Neural cell (in vitro differentiated cells): ENCODE measurements at regions not wholly inside any gene's neighbourhood (a gene's known extent, or its start where the extent isn't known, plus 50 kb on each side); places are given as distances from the start of the nearest gene placed in this dataset.

Source experiments
- H2AFZ ChIP-seq: fragments of 200-600, 300-800 bp; sonication (generic), shearing (Covaris generic); 2 replicates; pipeline ENCODE4 v1.6.0; 2014; ENCODE audit warnings: low read depth, mild to moderate bottlenecking, antibody characterized with exemption, low read length, moderate library complexity
- H3F3A ChIP-seq: fragments of 200-600 bp; shearing (Covaris generic); 2 replicates; pipeline ENCODE4 v1.6.1; 2016; ENCODE audit warnings: mild to moderate bottlenecking, moderate library complexity, mixed read lengths, antibody characterized with exemption, low read length; ENCODE audit not compliant: insufficient read depth, poor library complexity, severe bottlenecking
- H3K27ac ChIP-seq: fragments of 200-600, 300-800 bp; sonication (generic), shearing (Covaris generic); 2 replicates; pipeline ENCODE4 v1.5.1; 2014; ENCODE audit warnings: mild to moderate bottlenecking, low read length, moderate library complexity
- H3K27me3 ChIP-seq: fragments of 300-800, 200-600 bp; sonication (generic), shearing (Covaris generic); 2 replicates; pipeline ENCODE4 v1.6.0; 2014; ENCODE audit warnings: mild to moderate bottlenecking, low read depth, low read length, moderate library complexity; ENCODE audit not compliant: insufficient read depth
- H3K36me3 ChIP-seq: fragments of 300-800, 200-600 bp; sonication (generic), shearing (Covaris generic); 2 replicates; pipeline ENCODE4 v1.5.1; 2014; ENCODE audit warnings: mild to moderate bottlenecking, antibody characterized with exemption, low read length, moderate library complexity; ENCODE audit not compliant: insufficient read depth
- H3K4me2 ChIP-seq: fragments of 300-800, 200-600 bp; sonication (generic), shearing (Covaris generic); 2 replicates; pipeline ENCODE4 v1.6.0; 2014; ENCODE audit warnings: mild to moderate bottlenecking, low read length
- H3K4me3 ChIP-seq: fragments of 300-800, 200-600 bp; sonication (generic), shearing (Covaris generic); 2 replicates; pipeline ENCODE4 v1.5.1; 2014; ENCODE audit warnings: mild to moderate bottlenecking, low read length, moderate library complexity
- H3K79me2 ChIP-seq: fragments of 200-600 bp; shearing (Covaris generic); replicated peaks from 2 replicates; pipeline ENCODE4 v1.6.0; 2014; ENCODE audit warnings: mild to moderate bottlenecking, low read length, moderate library complexity; ENCODE audit not compliant: insufficient read depth
- H3K9ac ChIP-seq: fragments of 300-800, 200-600 bp; sonication (generic), shearing (Covaris generic); 2 replicates; pipeline ENCODE4 v1.6.1; 2016; ENCODE audit warnings: mild to moderate bottlenecking, low read length, mixed read lengths
- H3K9me2 ChIP-seq: fragments of 200-600 bp; shearing (Covaris generic); 2 replicates; pipeline ENCODE4 v1.6.1; 2016; ENCODE audit warnings: mild to moderate bottlenecking, low read length, mixed read lengths; ENCODE audit not compliant: insufficient read depth
- H3K9me3 ChIP-seq: fragments of 200-600, 300-800 bp; sonication (generic), shearing (Covaris generic); 2 replicates; pipeline ENCODE4 v1.6.1; 2016; ENCODE audit warnings: mild to moderate bottlenecking, mixed run types, low read length, moderate library complexity, mixed read lengths
- H4K20me1 ChIP-seq: fragments of 200-600 bp; shearing (Covaris generic); 2 replicates; pipeline ENCODE4 v1.6.1; 2016; ENCODE audit warnings: mild to moderate bottlenecking, mixed run types; ENCODE audit not compliant: insufficient read depth
- CTCF ChIP-seq: fragments of 450-650 bp; IDR thresholded peaks from 2 replicates; pipeline ENCODE4 v1.5.1; 2014; ENCODE audit warnings: antibody characterized with exemption, mild to moderate bottlenecking, moderate library complexity; ENCODE audit not compliant: poor library complexity, severe bottlenecking
- EP300 ChIP-seq: fragments of 450-650 bp; conservative IDR thresholded peaks from 2 replicates; pipeline ENCODE4 v1.6.1; 2014; ENCODE audit warnings: antibody characterized with exemption, mild to moderate bottlenecking, moderate library complexity; ENCODE audit not compliant: poor library complexity, severe bottlenecking
- EZH2 ChIP-seq: fragments of 200-600, 300-800 bp; shearing (Covaris generic), sonication (generic); IDR thresholded peaks from 2 replicates; pipeline ENCODE4 v1.6.1; 2014; ENCODE audit warnings: antibody characterized with exemption, low read length, borderline replicate concordance, mild to moderate bottlenecking; ENCODE audit not compliant: insufficient read depth, poor library complexity, severe bottlenecking
- MXI1 ChIP-seq: fragments of 450-650 bp; conservative IDR thresholded peaks from 2 replicates; pipeline ENCODE4 v1.6.1; 2014; ENCODE audit warnings: antibody characterized with exemption, mild to moderate bottlenecking; ENCODE audit not compliant: poor library complexity, severe bottlenecking
- POLR2AphosphoS5 ChIP-seq: IDR thresholded peaks from 2 replicates; pipeline ENCODE4 v1.6.1; 2012
- RAD21 ChIP-seq: fragments of 450-650 bp; conservative IDR thresholded peaks from 2 replicates; pipeline ENCODE4 v1.6.1; 2014; ENCODE audit warnings: antibody characterized with exemption, mild to moderate bottlenecking, moderate library complexity
- SMC3 ChIP-seq: fragments of 450-650 bp; conservative IDR thresholded peaks from 2 replicates; pipeline ENCODE4 v1.6.1; 2014; ENCODE audit warnings: antibody characterized with exemption, mild to moderate bottlenecking, moderate library complexity; ENCODE audit not compliant: poor library complexity
- TAF1 ChIP-seq: IDR thresholded peaks from 2 replicates; pipeline ENCODE4 v1.6.1; 2012; ENCODE audit warnings: low read depth
- TF ChIP-seq, protein P1 (sequence below): IDR thresholded peaks from 2 replicates; pipeline ENCODE4 v1.6.1; 2012; ENCODE audit warnings: borderline replicate concordance

DNA sequence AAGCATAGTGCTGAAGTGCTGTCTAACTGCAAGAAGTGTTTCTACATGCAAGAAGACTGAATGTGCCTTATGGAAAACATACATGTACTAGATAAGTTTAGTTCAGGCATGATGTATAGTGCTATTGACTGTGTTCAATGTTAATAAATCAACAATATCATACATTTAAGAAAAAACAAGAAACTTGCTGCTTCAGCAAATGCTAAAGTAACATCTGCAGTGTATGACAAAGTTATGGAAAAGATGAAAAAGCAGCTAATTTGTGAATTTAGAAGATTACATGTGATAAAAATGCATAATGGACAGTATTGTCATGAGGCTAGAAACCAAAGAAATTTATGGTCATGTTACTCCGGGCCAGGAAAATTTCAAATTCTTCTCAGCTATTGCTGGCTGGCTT lies 174.9 kb upstream of the SPTLC3 start:
- Histone ChIP-seq H3F3A (no peaks in the 10 kb centered on the region), H3K36me3 (no peaks in the 10 kb centered on the region), H3K9ac (no peak overlapping the region), H4K20me1 (no peaks in the 10 kb centered on the region), H3K4me3 (no peak overlapping the region), H2AFZ (no peak overlapping the region), H3K9me3 (no peaks in the 10 kb centered on the region), H3K4me2 (no peak overlapping the region), H3K27me3 (no peaks in the 10 kb centered on the region), H3K79me2 (no peaks in the 10 kb centered on the region), H3K27ac (no peak overlapping the region), H3K9me2 (no peaks in the 10 kb centered on the region)
- TF ChIP-seq CTCF, result no peak
- TF ChIP-seq SMC3, result no peak
- TF ChIP-seq, protein P1, sequence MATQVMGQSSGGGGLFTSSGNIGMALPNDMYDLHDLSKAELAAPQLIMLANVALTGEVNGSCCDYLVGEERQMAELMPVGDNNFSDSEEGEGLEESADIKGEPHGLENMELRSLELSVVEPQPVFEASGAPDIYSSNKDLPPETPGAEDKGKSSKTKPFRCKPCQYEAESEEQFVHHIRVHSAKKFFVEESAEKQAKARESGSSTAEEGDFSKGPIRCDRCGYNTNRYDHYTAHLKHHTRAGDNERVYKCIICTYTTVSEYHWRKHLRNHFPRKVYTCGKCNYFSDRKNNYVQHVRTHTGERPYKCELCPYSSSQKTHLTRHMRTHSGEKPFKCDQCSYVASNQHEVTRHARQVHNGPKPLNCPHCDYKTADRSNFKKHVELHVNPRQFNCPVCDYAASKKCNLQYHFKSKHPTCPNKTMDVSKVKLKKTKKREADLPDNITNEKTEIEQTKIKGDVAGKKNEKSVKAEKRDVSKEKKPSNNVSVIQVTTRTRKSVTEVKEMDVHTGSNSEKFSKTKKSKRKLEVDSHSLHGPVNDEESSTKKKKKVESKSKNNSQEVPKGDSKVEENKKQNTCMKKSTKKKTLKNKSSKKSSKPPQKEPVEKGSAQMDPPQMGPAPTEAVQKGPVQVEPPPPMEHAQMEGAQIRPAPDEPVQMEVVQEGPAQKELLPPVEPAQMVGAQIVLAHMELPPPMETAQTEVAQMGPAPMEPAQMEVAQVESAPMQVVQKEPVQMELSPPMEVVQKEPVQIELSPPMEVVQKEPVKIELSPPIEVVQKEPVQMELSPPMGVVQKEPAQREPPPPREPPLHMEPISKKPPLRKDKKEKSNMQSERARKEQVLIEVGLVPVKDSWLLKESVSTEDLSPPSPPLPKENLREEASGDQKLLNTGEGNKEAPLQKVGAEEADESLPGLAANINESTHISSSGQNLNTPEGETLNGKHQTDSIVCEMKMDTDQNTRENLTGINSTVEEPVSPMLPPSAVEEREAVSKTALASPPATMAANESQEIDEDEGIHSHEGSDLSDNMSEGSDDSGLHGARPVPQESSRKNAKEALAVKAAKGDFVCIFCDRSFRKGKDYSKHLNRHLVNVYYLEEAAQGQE, result no peak
- no peak for TF ChIP-seq EZH2
- no peak for TF ChIP-seq RAD21
- TF ChIP-seq MXI1, result no peak

- Histone ChIP-seq H3F3A (no peaks in the 10 kb centered on the region), H3K9ac (no peak overlapping the region), H3K4me2 (no peak overlapping the region), H3K36me3 (no peaks in the 10 kb centered on the region), H4K20me1 (no peaks in the 10 kb centered on the region), H3K79me2 (no peaks in the 10 kb centered on the region), H3K27me3 (no peaks in the 10 kb centered on the region), H3K4me3 (no peak overlapping the region), H3K9me2 (no peaks in the 10 kb centered on the region), H3K9me3 (no peaks in the 10 kb centered on the region), H3K27ac (no peak overlapping the region), H2AFZ (no peak overlapping the region)
- TF ChIP-seq TAF1, result no peak
- TF ChIP-seq RAD21, result no peak
- no peak for TF ChIP-seq CTCF
- no peak for TF ChIP-seq EZH2
- TF ChIP-seq SMC3, result no peak
- no peak for TF ChIP-seq MXI1
- TF ChIP-seq POLR2AphosphoS5, result no peak
- no peak for TF ChIP-seq EP300
These were observed 172.8 kb upstream of the SPTLC3 start for GRCh38 chr20:12835999-12836398.
